ENCODE measurements at regions not wholly inside any gene's neighbourhood (a gene's known extent, or its start where the extent isn't known, plus 50 kb on each side); places are given as distances from the start of the nearest gene placed in this dataset.

DNA sequence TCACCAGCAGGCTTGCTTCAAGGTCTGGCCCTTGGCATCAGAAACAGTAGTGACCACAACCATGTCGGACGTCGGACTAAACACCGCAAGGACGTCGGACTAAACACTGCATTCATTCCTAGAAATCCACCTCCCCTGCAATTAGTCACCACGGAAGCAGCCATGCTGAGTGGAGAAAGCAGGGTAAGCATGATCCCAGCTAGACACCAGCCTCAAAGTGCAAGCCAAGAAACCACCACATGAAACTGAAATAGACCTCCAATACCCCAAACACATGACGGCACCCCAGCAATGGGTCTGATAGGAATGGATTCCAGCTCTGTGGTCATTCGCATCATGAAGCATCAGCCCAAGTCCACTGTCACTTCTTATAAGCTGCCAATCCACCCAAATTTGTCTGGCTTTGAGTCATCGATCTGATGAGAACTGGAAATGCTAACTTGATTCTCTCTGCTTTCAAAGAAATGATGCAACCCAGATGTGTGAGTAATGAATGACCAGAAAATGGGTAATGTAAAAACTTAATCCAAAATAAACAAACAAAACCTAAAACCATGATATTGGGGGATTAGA is 348.3 kb upstream of the TMCO5A start:
- no peak for DNase-seq

DNA sequence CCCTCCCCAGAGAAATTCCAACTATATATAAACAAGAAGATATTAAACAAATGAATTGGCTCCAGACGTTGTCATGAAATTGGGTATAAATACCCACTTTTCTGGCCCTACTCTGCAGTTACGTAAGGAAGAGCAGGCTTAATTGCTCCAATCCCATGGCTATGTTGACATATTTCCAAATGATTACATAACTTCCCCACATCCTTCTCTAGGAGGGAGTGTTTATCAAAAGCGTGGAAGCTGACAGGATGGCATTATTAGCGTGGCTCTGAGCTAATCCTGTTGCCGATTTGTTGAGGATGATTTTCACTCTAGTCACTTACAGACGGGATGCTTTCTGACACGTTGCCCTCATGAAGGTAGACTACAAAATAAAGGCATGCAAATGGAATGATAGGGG is 347.5 kb upstream of the TMCO5A start:
- no peak for DNase-seq

DNA sequence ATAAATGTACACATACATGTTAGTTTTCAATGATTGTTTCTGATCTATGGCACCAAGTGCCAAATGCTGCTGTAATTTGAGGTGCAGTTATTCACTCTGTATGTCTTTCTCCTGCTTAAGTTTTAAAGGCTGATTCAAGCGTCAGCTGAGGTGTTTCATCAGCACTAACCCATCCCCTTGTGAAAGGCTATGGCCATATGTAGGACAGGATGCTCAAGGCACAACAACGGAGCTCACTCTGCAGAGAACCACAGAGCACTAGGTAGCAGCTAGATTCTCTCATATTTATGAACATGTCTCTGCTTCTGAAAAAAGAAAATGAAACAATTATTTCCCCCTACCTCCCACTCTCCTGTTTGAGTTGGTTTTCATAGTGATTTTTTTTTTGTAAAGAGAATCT is 340.0 kb upstream of the TMCO5A start:
- no peak for DNase-seq

DNA sequence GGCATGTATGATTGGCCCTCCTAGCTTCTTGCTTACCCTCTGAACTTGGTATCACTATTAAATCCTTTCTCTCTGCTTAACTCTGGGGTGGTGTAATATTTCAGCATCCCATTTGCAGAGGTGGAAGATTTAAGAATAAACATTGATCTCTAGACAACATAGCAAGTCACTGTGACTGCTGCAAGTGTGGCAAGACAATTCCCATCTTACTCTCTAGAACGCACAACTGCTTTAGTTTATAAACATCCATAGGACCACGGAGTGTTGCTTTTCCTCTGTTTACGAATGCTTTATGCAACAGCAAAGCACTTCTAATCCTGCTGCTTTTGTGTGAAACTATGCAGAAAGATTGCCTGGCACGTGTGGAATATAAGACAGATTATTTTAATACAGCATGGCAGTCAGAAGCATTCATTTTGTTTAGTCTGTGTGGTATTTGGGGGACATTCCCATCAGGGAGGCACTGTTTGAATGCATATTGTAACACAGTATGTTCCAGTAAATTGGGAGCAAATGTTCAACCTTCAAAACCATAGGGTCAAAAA is 338.9 kb upstream of the TMCO5A start:
- no peak for DNase-seq

DNA sequence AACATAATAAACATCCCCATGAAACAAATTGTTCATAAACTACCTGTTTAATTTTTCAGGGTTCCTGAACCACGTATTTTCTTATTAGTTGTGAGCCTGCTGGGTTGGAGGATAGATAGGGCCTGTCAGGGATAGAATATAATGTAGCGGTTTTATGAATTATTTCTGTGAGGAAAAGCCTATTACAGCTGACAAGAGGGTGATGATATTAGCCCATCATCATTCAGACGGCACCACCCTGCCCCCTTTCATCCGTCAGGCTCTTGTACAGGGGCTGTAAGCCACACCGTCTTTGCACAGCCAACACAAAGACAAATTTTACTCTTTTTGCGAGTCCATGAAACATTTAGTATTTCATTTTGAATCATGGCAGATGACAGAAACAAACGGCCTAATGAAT is 335.3 kb upstream of the TMCO5A start:
- no peak for DNase-seq

DNA sequence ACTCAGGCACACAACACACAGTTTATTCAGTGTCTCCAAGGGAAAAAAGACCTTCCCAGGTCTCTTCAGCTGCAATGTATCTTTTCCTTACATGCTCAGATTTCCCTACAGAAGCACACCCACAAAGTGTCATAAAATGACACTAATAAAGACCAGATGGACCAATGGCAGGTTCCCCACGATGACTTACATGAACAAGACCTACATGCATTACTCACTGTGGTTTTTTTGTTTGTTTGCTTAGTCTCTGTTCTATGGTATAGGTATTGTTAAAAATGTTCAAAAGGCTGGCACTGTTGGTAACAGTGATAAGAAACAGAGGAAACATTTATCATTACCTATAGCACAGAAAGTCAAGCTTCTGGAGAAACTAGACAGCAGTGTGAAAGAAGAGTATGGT is 318.2 kb upstream of the TMCO5A start:
- no peak for DNase-seq

DNA sequence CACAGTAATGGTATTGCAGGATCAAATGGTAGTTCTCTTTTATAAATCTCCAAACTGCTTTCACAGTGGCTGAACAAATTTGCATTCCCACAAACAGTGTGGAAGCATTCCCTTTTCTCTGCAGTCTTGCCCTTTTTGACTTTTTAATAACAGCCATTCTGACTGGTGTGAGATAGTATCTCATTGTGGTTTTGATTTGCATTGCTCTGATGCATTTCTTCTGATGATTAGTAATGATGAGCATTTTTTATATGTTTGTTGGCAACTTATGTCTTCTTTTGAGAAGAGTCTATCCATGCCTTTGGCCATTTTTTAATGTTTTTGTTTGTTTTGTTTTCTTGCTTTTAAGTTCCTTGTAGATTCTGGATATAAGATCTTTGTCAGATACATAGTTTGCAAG is 316.1 kb upstream of the TMCO5A start:
- DNase-seq = no peak

DNA sequence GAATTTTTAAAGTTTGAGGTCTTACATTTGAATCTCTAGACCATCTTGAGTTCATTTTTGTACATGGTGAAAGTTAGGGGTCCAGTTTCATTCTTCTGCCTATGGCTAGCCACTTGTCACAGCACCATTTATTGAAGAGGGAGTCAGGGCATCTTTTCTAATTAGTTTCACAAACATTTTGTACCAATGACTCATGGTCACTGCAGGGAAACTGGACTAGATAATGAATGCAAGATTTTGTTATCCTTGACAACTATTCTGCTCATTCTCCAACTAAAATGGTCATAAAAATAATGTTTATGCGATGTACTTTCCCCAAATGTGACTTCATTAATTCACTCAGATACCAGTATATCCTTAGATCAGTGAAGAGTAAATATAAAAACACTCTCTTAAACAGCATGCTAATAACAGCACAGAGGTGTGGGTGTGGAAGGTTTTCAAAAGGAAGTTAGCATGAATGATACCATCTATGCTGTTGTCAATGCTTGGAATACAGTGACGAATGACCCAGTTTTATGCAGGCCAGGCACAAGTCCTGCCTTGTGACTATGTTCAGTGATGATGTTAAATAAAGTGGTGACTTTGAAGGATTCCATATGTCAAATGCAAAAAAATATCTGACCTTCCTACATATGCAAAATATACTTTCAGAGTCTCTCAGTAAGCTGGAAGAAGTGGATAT is 314.9 kb upstream of the TMCO5A start:
- DNase-seq = no peak

DNA sequence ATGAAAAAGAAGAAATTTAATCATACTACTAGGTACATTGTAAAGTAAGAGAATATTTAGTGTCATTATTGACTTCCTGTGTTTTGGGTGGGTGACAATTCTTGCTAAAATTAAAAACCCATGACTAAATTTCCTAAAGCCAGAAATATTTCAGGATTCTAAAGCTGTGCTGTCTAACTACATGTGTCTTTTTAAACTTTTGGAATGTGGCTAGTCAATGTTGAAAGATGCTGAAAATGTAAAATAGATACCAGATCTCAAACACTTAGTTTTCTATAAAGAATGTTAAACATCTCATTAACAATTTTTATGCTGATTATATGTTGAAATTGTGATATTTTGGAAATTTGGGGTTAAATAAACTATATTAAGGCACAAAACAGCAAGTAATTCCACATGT is 308.9 kb upstream of the TMCO5A start:
- DNase-seq = no peak

DNA sequence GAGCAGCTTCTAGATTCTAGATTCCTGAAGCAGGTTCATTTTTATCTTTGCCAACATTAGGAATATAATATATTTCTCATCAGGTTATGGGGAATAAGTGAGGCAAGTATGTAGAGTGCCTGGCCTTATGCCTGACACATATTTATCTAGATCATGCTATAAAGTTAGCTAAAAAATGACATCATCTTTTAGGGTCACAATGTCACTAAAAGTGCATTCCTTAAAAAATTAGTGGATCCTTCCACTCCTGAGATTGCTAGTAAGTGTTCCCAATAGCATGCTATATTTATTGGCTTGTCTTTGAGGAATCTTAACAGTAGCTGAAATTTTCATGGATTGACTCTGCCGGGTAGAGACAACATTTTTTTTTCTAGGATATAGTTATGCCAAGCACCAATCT is 305.9 kb upstream of the TMCO5A start:
- no peak for DNase-seq

DNA sequence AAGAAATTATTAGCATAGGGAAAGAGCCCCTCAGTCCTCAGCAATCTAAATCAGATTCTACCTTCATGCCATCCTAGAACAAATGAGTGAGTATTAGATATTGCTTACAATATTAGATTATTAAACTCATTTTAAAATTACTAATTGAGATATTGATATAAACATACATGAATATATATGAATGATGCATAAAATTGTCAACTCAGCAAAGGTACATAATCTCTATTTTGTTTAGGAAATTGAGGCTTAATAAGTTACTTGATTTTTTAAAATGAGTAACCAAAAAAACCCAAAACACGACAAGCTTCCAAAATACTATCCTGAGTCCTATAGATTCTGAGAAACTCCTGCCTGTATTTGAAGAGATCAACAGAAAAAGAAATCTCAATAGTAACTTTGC is 297.7 kb upstream of the TMCO5A start:
- no peak for DNase-seq

DNA sequence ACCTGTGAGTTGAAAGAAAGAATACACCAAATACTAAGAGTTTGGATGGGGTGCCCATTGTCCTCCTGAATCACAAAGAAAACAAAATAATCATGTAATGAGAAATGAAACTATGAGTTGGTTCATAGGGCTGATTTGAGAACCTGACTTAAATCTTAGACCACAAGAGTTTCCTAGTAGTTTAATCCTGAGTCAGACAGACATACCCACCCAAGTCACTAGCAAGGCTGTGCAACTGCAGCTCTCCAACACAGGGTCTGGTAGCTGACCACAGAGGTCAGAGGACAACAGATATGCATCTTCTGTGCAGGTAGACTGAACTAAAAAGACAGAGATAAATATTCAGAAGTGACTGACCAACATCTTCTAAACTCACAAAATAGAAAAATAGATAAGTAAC is 296.3 kb upstream of the TMCO5A start:
- DNase-seq = no peak

DNA sequence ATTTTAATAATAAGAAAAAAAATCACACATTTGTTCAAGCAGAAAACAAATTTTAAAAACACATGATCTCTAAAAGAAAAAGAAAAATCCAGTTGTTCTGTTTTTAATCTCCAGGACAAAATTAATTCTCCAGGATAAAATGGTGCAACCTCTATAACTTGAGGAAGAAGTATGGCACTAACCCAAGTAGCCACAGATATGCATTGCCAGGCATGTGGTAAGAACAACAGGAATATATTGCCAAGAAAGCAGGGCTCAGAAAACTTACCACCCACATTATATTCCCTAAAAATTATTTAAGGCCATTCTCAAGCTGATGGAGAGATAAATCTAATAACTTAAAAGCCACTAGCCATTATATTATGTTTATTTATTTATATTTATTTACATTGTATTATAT is 295.7 kb upstream of the TMCO5A start:
- DNase-seq = no peak

DNA sequence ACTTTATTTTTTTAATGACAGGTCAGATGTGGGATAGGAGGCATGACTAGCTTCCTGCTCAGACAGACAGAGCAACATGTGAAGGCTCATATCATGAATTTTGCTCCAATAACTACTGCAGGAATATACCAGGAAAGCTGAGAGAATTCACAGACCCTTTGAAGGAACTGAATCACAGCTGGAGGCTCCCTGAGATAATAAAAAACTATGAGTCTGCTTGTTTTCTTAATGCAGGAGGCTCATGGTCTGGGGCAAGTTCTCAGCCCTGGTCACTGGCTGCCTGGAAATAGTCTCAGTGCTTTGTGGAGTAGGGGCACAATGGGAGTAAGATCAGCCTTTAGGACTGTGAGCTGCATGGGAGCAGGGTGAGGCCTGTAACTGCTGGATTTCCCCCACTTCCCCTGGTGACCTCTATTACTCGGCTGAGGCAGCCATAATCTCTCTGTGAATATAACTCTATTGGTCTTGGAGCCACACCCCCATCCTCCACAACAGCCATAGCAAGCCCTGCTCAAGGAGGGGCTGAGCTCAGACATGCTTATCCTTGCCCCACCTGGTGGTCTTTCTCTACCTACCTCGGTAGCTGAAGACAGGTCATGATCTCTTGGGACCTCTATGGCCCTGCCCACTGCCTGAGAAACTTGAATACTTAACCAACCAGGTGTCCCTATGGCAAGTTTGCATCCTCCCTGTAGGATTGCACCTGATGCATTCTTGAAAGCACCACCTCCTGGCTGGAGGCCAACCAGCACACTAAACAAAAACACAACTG is 281.6 kb upstream of the TMCO5A start:
- DNase-seq = no peak

DNA sequence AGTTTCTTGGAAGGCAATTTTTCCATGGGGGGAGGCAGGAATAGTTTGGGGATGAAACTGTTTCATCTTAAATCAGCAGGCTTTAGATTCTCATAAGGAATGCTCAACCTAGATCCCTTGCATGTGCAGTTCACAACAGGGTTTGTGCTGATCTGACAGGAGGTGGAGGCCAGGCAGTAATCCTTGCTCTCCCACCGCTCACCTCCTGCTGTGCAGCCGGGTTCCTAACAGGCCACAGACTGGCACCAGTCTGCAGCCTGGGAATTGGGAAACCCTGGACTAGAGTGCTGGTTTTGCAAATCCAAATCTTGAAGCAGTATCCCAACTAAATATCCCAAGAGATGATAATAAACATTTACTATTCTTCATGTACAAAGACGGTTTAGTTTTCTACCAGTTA is 256.3 kb upstream of the TMCO5A start:
- DNase-seq = no peak

DNA sequence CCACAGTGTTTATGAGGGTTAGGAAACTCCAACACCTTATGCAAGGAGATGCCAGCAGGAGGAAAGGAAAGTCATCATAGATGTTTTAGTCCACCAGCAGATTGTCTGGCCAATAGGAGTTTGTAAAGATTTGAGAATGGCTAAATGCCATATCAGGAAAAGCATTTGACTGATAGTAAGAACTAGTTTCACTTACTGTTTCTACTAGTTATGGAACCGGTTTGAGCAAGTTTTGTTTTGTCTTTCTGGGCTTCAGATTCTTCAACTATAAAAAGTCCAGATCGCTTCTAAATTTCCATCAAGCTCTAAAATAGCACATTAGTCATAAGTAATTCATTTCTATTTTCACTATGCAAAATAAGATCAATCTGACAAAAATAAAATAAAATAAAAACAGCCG is 254.8 kb upstream of the TMCO5A start:
- no peak for DNase-seq

DNA sequence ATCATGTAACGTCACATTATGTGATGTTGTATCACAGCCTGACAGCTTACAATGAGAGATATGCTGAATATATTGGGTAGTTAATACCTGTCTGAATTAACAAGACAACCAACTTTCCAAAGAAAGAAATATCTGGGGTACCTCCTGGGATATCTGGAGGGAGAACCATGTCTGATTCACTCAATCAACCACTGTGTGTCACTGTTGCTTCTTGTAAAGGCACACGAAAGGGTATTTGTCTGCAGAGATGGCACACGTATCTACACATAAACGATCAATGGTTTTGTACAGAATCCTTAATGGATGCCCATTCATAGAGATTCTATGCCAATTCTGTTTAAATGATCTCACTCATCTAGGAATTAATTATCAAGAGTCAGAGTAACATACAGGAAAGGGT is 252.1 kb upstream of the TMCO5A start:
- no peak for DNase-seq

DNA sequence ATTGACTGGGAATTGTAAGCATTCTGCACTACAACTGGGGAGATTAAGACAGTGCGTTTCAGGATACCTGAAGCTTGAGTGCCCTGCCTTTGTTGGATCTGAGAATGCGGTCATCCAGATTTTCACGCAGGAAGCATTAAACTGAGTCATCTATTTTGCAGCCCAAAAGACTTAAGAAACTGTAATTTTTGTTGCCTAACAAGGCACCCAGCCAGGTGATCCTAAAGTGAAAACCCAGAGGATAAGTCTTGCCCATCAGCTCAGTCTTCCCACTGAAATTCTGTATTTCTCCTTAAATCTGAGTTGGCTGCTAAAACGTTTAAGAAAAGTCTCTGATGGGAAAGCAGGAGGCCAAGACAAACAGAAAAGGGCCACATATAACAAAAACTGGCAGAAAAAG is 242.5 kb upstream of the TMCO5A start:
- no peak for DNase-seq

DNA sequence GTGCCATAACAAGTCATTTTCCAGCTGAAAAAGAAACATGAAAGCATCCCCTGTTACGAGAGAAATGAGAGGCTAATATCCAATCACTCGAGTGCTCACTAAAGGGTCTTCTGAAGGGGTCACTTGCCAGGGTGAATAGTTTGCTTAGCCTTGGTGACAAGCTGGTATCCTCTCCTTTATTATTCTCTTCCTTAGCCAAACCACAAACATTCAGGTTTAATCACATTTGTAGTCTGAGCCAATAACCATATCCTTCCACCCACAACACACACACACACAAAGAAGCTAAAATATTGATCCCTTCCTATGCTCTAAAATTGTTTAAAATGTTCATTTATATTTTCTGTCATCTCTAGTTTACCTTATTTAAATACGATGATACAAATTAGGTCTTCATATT is 240.5 kb upstream of the TMCO5A start:
- no peak for DNase-seq

DNA sequence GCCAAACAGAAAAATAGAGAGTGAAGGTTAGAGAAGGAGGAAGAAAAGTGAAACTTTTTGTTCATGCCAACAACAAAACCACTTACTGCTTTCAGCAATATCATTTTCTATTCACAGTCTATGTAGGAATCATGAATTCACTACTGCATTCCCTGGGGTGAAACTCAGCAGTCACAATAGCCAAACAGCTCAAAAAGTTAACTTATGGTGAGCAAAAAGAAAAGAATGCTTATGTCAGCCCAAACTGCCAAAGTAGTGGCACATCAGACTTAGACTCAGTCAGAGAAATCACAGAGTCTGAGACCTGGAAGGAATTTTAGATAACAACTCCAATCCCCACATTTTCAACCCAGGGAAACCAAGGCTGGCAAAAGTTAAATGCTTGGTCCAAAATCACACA is 238.7 kb upstream of the TMCO5A start:
- no peak for DNase-seq

DNA sequence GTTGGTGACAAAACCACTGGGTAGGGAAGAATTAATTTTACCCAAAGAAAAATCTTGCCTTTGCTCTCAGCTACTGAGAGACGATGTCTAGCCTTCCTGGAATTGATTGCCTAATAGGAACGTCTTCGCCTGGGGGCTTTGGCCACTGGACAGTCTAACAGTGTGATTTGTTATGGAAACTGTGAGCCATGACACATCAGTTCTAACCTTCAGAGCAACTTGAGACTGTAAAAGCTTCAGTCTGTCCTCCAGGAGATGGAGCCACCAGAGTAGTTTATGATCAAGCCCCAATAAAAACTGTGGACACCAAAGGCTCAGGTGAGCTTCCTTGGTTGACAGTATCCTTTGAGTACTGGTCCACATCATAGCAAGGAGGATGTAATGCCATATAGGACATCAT is 235.8 kb upstream of the TMCO5A start:
- DNase-seq = no peak

DNA sequence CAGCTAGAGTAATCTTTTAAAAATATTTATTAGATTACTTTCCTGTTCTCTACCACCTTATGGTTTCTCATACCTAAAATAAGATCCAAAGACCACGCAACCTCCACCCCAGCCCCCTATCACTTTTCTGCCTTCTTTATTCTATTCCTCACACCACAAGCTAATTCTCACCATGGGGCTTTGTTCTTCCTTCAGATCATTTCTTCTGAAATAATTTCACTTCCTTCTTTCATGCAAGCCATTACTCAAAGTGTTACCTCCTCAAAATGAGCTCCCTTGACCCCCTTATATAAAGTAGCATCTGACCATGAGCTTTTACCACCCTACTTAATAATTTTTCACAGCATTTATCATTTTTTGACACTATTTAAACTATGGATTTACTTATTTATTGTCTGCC is 233.2 kb upstream of the TMCO5A start:
- no peak for DNase-seq

DNA sequence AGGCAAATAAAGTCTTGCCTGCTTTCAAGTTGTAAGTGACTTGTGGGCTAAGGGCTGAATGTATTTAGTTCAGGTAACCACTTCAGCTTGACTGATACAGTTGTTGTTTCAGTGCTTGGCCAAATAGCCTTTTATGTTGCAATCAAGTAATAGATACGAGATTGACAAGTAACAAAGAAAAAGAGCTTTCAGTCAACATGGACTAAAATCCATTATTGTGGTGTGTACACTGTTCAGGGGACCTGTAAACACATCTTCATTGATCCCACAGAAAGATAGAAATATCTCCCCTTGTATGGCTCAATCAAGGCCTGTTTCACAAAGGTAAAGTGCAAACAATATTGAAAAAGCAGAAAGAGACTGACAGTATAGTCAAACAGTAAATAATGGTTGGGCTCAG is 224.8 kb upstream of the TMCO5A start:
- DNase-seq = no peak

DNA sequence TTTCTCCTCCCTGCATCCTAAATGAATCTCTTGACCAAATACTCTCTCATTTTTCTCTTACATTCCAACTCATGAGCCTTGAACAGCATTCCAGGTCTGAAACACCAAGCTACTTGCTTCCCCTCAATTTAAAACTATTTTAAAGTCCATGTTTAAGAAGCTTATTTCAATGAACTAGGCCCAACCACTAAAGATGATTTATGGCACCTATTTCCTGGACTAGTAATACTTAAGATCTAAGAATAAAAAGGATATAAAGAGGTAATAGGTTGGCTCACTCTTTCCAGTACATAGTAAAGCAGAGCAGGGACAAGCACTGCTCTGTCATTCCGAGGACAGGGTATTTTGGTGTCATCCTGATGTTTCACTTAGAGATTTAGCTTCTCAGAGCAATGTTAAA is 219.3 kb upstream of the TMCO5A start:
- no peak for DNase-seq
